ENCODE measurements at regions not wholly inside any gene's neighbourhood (a gene's known extent, or its start where the extent isn't known, plus 50 kb on each side); places are given as distances from the start of the nearest gene placed in this dataset.

- Mint-ChIP-seq H3K27me3 (ENCODE audit: low read depth) (no peaks in the 10 kb centered on the region), H3K4me1 (ENCODE audit: low read depth) (no peaks in the 10 kb centered on the region), H3K9me3 (peaks cover 2% of the 10 kb centered on the region), H3K4me3 (no peak overlapping the region), H3K36me3 (ENCODE audit: low read depth) (no peaks in the 10 kb centered on the region), H3K27ac (no peak overlapping the region)
- no peak for DNase-seq (ENCODE audit: low spot score)
Observed at GRCh38 chr9:118975736-118976135, 393.5 kb downstream of the BRINP1 start.

- Mint-ChIP-seq H3K4me1 (ENCODE audit: low read depth) (no peaks in the 10 kb centered on the region), H3K36me3 (ENCODE audit: low read depth) (no peaks in the 10 kb centered on the region), H3K27ac (no peak overlapping the region), H3K27me3 (ENCODE audit: low read depth) (no peaks in the 10 kb centered on the region), H3K4me3 (no peak overlapping the region), H3K9me3 (no peaks in the 10 kb centered on the region)
- no peak for DNase-seq (ENCODE audit: low spot score)
Observed at GRCh38 chr9:118976160-118976559, 393.1 kb downstream of the BRINP1 start.

- no peak overlapping the region for H3K4me3 Mint-ChIP-seq
- no peaks in the 10 kb centered on the region for H3K4me1 Mint-ChIP-seq (ENCODE audit: low read depth)
- no peaks in the 10 kb centered on the region for H3K9me3 Mint-ChIP-seq
- H3K27me3 Mint-ChIP-seq (ENCODE audit: low read depth): no peaks in the 10 kb centered on the region
- H3K27ac Mint-ChIP-seq: no peak overlapping the region
- H3K36me3 Mint-ChIP-seq (ENCODE audit: low read depth): no peaks in the 10 kb centered on the region
- DNase-seq (ENCODE audit: low spot score): no peak
Observed at GRCh38 chr9:118984607-118985006, 384.6 kb downstream of the BRINP1 start.

GRCh38 chr9:118985851-118986250, 383.4 kb downstream of the BRINP1 start:
- Mint-ChIP-seq H3K9me3 (no peaks in the 10 kb centered on the region), H3K27me3 (ENCODE audit: low read depth) (no peaks in the 10 kb centered on the region)
- DNase-seq (ENCODE audit: low spot score): no peak

GRCh38 chr9:118987167-118987566, 382.1 kb downstream of the BRINP1 start:
- Mint-ChIP-seq H3K27ac (no peak overlapping the region), H3K36me3 (ENCODE audit: low read depth) (no peaks in the 10 kb centered on the region)

More at GRCh38 chr9:118985851-118986250, 383.4 kb downstream of the BRINP1 start:
- Mint-ChIP-seq H3K4me3 (no peak overlapping the region), H3K4me1 (ENCODE audit: low read depth) (no peaks in the 10 kb centered on the region), H3K27ac (no peak overlapping the region), H3K36me3 (ENCODE audit: low read depth) (no peaks in the 10 kb centered on the region)

GRCh38 chr9:118990949-118991348, 378.3 kb downstream of the BRINP1 start:
- H3K4me1 Mint-ChIP-seq (ENCODE audit: low read depth): no peaks in the 10 kb centered on the region
- no peaks in the 10 kb centered on the region for H3K27me3 Mint-ChIP-seq (ENCODE audit: low read depth)
- no peaks in the 10 kb centered on the region for H3K36me3 Mint-ChIP-seq (ENCODE audit: low read depth)
- DNase-seq (ENCODE audit: low spot score): no peak
- H3K27ac Mint-ChIP-seq: no peak overlapping the region
- no peaks in the 10 kb centered on the region for H3K9me3 Mint-ChIP-seq
- H3K4me3 Mint-ChIP-seq: no peak overlapping the region

More at GRCh38 chr9:118987167-118987566, 382.1 kb downstream of the BRINP1 start:
- no peak for DNase-seq (ENCODE audit: low spot score)
- Mint-ChIP-seq H3K27me3 (ENCODE audit: low read depth) (no peaks in the 10 kb centered on the region), H3K4me1 (ENCODE audit: low read depth) (no peaks in the 10 kb centered on the region), H3K4me3 (no peak overlapping the region), H3K9me3 (no peaks in the 10 kb centered on the region)

GRCh38 chr9:118991366-118992285, 377.6 kb downstream of the BRINP1 start:
- H3K9me3 Mint-ChIP-seq: no peaks in the 10 kb centered on the region
- no peak overlapping the region for H3K27ac Mint-ChIP-seq
- H3K4me1 Mint-ChIP-seq (ENCODE audit: low read depth): no peaks in the 10 kb centered on the region
- H3K27me3 Mint-ChIP-seq (ENCODE audit: low read depth): no peaks in the 10 kb centered on the region
- H3K36me3 Mint-ChIP-seq (ENCODE audit: low read depth): no peaks in the 10 kb centered on the region
- DNase-seq (ENCODE audit: low spot score): no peak
- no peak overlapping the region for H3K4me3 Mint-ChIP-seq

- Mint-ChIP-seq H3K4me3 (no peak overlapping the region), H3K36me3 (ENCODE audit: low read depth) (no peaks in the 10 kb centered on the region)
Observed at GRCh38 chr9:118992813-118993794, 376.1 kb downstream of the BRINP1 start.

GRCh38 chr9:118993965-118994364, 375.3 kb downstream of the BRINP1 start:
- Mint-ChIP-seq H3K36me3 (ENCODE audit: low read depth) (no peaks in the 10 kb centered on the region), H3K27ac (no peak overlapping the region), H3K27me3 (ENCODE audit: low read depth) (no peaks in the 10 kb centered on the region), H3K9me3 (no peaks in the 10 kb centered on the region), H3K4me3 (no peak overlapping the region), H3K4me1 (ENCODE audit: low read depth) (no peaks in the 10 kb centered on the region)
- DNase-seq (ENCODE audit: low spot score): no peak

More at GRCh38 chr9:118992813-118993794, 376.1 kb downstream of the BRINP1 start:
- H3K27me3 Mint-ChIP-seq (ENCODE audit: low read depth): no peaks in the 10 kb centered on the region
- DNase-seq (ENCODE audit: low spot score): no peak
- no peaks in the 10 kb centered on the region for H3K4me1 Mint-ChIP-seq (ENCODE audit: low read depth)
- no peak overlapping the region for H3K27ac Mint-ChIP-seq
- no peaks in the 10 kb centered on the region for H3K9me3 Mint-ChIP-seq

- no peaks in the 10 kb centered on the region for H3K36me3 Mint-ChIP-seq (ENCODE audit: low read depth)
- H3K27ac Mint-ChIP-seq: no peak overlapping the region
- DNase-seq (ENCODE audit: low spot score): no peak
- H3K27me3 Mint-ChIP-seq (ENCODE audit: low read depth): no peaks in the 10 kb centered on the region
- H3K4me3 Mint-ChIP-seq: no peak overlapping the region
- peaks cover 3% of the 10 kb centered on the region for H3K9me3 Mint-ChIP-seq
- H3K4me1 Mint-ChIP-seq (ENCODE audit: low read depth): no peaks in the 10 kb centered on the region
Observed at GRCh38 chr9:119002491-119002890, 366.7 kb downstream of the BRINP1 start.

GRCh38 chr9:119003201-119003611, 366.0 kb downstream of the BRINP1 start:
- Mint-ChIP-seq H3K27ac (no peak overlapping the region), H3K9me3 (peaks cover 3% of the 10 kb centered on the region), H3K4me3 (no peak overlapping the region), H3K36me3 (ENCODE audit: low read depth) (no peaks in the 10 kb centered on the region), H3K4me1 (ENCODE audit: low read depth) (no peaks in the 10 kb centered on the region), H3K27me3 (ENCODE audit: low read depth) (no peaks in the 10 kb centered on the region)
- DNase-seq (ENCODE audit: low spot score): no peak

- Mint-ChIP-seq H3K4me3 (no peak overlapping the region), H3K27ac (no peak overlapping the region), H3K9me3 (peaks cover 3% of the 10 kb centered on the region), H3K4me1 (ENCODE audit: low read depth) (no peaks in the 10 kb centered on the region), H3K36me3 (ENCODE audit: low read depth) (no peaks in the 10 kb centered on the region), H3K27me3 (ENCODE audit: low read depth) (no peaks in the 10 kb centered on the region)
- DNase-seq (ENCODE audit: low spot score): no peak
Observed at GRCh38 chr9:119003882-119004617, 365.2 kb downstream of the BRINP1 start.

- Mint-ChIP-seq H3K4me1 (ENCODE audit: low read depth) (no peaks in the 10 kb centered on the region), H3K27ac (no peak overlapping the region), H3K27me3 (ENCODE audit: low read depth) (no peaks in the 10 kb centered on the region), H3K9me3 (peaks cover 3% of the 10 kb centered on the region), H3K36me3 (ENCODE audit: low read depth) (no peaks in the 10 kb centered on the region), H3K4me3 (no peak overlapping the region)
- DNase-seq (ENCODE audit: low spot score): no peak
Observed at GRCh38 chr9:119004618-119004990, 364.6 kb downstream of the BRINP1 start.

Data from T-helper 2 cell treated with Interferon-gamma antibody and Interleukin-4, amounts not matched to agents 5 μg/mL and 100 μg/mL, for 36 hours (primary cell).